Embryonic facial prominence (tissue), 1 donor: ENCODE measurements at regions not wholly inside any gene's neighbourhood (a gene's known extent, or its start where the extent isn't known, plus 50 kb on each side); places are given as distances from the start of the nearest gene placed in this dataset.

Experiments used
- DNase-seq: peaks from one replicate; pipeline ENCODE4 v3.0.0-alpha.2; 2016; ENCODE audit errors: extremely low spot score

DNA sequence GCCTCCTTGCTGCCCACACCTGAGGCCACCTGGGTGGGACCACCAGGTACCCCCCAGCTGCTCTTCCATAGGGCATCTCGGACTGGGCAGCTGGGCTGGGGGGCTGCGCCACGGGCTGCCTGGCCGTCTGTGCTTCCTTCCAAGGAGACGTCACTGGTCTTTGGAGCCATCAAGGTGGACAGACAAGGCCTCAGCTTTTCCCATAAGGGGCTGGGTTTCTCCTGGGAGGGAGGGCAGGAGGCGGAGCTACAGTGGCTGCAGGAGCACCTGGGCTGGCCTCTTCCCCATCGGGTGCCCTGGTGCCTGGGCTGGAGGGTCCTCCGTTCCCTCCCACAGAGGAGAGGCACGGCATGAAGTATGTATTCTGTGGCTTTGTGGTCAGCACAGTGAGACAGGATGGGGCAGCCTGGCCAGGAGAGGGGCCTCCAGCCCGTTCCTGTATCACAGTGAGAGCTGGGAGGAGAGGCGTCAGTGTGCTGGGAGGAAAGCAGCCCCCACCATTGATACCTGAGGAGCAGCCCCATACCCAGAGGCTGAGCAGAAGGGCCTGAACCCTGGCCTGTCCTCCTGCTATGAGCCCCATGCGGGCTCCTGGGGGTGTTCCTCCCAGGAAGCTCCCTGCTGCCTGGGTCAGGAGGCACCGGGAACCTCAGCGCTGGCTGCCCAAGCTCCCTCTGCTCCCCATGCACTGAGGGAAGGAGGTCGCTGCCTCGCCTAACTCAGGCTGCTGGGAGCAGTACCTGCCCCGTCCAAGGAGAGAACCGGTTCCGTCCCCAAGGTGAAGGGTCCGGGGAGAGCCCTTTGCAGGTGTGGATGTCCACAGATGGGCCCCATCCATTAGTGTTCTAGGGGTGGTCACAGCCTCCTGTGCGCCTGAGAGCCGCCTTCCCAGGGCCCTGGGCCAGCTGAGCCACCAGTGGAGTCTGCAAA, 1075.0 kb downstream of the BRD1 start:
- DNase-seq: no peak

DNA sequence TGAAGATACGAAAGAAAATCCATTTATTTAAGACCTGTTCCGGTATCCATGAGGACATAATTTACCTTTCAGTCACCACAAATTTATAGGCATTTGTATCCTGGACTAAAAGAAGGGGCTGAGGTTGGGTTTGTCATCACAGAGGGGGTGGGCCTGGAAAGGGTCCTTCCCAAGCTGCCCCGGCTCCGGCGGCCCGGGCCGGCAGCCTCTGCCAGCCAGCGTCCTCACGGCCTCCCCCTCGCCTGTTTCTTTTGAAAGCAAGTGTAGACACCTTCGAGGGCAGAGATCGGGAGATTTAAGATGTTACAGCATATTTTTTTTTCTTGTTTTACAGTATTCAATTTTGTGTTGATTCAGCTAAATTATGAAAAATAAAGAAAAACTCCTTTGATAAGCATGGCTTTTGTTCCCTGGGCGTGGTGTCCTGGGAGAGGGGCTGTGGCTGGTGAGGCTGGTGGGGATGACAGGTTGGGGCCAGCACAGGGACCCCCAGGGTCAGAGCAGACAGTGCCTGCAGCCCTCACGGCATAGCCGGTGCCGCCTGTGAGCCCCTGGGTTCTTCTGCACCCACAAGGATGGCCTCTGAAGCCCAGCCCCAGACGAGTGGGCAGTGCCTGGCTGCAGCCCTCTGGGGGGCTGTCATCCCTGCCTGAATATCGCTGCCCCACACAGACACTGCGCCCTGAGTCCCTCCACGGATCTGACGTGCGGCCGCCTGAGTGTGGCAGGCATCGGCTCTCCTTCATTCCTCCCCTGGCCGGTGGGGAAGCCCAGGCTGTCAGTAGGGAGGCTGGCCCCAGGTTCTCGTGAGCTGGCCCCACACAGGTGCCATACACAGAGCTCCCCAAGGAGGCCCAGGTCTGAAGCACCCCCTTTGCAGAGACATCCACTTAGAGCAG, 1075.9 kb downstream of the BRD1 start:
- DNase-seq: no peak

DNA sequence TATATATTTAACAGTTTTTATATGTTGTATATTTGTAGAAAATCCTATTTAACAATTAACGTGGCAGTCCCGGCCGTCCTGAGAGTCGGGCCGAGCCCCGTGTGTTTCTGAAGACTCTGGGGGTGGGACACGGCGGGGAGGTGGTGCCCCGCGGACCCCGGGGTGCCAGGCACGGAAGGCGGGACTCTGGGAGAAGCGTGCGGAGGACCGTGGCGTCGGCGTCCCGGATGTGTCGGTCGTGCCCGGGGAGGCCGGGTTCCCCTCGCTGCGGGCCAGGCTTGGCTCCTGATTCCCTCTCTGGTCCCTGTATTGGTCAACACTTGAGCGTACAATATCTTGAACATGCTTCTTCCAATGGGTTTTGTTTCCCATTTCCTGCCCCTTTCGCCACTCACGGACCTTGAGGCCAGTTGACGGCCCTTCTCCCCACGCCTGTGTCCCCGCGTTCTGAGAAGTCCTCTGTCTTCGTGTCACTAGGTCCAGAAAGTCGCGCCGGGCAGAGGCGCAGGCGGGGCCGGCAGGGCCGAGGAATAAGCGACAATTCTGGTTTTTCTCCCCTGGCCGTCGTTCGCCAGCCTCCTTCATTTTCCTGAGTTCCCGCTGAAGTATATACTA, 1076.7 kb downstream of the BRD1 start:
- no peak for DNase-seq

DNA sequence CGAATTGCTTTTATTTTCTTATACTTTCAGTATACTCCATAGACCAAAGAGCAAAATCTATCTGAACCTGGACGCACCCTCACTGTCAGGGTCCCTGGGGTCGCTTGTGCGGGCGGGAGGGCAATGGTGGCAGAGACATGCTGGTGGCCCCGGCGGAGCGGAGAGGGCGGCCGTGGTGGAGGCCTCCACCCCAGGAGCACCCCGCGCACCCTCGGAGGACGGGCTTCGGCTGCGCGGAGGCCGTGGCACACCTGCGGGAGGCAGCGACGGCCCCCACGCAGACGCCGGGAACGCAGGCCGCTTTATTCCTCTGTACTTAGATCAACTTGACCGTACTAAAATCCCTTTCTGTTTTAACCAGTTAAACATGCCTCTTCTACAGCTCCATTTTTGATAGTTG, 1077.4 kb downstream of the BRD1 start:
- DNase-seq: no peak

DNA sequence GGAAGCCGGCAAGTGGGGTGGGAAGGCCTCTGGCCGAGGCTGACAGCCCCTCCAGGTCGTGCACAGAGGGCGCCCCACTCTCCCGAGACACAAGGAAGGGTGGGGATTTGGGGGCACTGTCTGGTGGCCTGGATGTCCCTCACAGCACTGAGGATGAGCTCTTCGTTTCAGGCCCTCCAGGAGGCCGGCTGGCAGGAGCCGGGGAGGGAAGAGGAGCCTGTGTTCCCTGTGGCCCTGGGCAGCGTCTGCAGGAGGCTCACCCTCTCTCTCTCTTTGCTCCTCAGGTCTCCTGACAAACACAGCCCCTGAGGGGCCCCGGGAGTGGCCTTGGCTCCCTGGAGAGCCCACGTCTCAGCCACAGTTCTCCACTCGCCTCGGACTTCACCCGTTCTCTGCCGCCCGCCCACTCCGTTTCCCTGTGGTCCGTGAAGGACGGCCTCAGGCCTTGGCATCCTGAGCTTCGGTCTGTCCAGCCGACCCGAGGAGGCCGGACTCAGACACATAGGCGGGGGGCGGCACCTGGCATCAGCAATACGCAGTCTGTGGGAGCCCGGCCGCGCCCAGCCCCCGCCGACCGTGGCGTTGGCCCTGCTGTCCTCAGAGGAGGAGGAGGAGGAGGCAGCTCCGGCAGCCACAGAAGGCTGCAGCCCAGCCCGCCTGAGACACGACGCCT, 1078.0 kb downstream of the BRD1 start:
- DNase-seq: no peak

DNA sequence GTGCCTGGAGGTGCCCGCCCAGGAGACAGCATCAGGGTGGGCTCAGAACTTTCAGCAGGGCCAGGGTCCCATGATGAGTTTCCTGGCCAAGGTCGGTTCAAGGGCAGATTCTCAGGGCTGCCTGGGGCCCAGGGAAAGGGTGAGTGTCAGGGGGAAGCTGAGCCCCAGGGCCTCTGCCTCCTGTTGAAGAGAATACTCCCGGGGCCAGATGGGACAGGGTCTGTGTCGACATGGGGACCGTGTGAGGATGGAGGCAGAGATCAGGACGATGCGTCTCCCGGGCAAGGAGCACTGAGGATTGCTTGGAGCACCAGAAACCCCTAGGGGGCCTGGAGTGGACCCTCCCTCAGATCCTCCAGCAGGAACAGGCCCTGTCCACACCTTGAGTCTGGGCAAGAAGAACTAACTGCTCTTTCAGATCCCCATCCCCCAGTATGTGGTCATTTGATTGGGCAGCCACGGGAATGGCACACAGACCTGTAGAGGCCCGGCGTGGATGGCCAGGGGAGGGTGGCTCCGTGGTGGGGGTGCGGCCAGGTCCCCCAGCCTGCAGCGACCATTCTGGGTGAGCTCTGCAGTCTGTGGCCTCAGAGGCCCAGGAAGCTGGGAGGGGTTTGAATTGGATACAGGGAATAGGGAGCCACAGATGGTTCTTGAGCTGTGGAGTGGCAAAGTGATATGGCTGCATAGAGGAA, 1078.7 kb downstream of the BRD1 start:
- no peak for DNase-seq

DNA sequence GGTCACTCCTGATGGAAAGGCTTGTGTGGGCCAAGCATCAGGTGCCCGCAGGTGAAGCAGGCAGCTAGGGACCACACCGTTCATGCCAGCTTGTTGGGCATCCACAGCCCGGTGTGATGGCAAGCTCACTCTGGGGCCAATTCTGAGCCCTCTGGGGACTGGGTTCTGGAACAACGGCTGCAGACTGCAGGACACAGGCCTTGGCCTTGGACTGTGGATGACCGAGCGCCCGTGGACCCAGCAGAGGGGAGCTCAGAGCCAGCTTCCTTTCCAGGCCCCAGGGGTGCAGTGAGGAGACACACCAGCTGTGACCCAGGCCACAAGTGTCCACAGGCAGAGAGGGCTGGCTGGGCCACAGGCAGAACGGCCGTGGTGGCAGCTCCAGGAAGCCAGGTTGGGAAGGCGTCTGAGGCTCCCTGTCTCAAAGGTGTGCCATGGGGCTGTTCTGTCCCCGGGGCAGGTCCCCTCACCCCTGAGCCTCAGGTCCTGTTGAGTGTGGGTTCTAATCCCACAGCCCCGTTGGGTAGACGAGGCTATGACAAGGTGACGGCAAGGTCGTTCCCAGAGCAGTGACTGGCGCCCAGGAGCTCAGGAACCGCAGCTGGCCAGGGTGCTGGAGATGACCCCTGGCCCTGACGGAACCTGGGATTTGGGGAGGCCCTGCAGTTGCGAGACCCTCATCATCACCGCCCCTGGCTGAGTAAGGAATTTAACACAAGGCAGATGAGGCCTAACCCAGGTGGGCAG, 1079.4 kb downstream of the BRD1 start:
- no peak for DNase-seq

DNA sequence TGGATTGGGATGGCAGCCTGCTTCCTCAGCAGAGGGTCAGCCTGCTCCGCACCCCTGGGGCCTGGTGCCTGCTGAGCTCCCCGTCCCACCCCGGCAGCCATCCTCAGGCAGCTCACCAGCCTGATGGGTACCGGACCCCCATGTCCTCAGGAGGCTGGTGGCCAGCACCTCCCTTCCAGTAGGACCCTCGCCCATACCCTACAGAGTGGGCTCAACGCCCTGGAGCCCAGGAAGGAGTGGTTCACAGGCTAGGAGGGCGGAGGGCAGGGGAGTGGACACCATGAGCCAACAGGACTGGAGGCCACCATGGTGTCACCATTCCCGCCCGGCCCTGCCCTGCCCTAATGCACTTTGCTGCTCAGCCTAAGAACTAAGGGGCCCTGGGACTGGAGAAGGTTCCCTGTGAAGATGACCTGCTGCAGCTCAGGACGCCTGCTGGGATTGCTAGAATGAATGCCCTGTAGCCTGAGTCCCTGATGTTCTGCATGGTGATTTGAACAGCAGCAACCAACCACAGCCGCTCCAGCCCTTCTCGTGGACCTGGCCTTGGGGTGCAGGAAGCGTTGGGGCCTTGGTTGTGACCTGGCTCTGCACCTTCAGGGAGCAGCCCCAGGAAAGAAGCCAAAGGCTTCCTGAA, 1080.8 kb downstream of the BRD1 start:
- DNase-seq: no peak

DNA sequence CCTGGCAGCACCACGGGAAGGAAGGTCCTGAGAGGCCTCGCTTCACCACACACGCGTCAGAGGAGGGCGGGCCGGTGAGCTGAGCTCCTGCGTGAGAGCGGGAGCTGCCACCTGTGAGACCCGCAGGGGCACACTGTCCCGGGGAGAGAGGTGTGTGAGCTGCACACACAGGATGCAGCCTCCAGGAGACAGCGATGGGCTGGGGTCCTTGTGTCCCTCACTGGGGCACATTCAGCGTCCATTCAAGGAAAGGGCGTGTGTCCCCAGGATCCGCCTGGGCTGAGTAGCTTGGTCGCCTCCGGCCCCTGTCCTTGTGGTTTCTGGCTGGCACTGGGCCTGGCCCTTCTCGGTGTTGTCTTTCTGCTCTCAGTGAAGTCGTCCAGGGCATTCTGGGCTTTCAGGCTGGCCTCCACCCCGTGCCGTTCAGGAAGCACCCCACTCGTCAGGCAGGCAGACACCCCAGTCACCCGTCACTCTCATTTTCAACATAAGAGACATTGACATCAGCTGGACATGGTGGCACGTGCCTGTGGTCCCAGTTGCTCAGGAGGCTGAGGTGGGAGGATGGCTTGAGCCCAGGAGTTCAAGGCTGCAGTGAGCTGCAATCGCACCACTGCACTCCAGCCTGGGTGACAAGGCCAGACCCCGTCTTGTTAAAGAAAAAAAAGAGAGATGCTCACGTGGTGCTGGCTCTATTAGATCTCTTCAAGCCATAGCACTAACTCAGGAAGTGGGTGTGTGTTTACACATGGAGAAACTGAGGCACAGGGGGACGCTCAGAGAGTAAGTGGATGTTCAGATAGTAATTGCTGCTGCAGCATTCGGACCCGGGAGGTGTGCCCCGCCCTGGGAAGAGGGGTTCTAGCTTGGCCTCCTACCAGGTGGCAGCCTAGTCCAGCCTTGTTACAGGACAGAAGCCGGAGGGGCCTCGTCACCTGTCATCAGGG, 1081.6 kb downstream of the BRD1 start:
- no peak for DNase-seq

DNA sequence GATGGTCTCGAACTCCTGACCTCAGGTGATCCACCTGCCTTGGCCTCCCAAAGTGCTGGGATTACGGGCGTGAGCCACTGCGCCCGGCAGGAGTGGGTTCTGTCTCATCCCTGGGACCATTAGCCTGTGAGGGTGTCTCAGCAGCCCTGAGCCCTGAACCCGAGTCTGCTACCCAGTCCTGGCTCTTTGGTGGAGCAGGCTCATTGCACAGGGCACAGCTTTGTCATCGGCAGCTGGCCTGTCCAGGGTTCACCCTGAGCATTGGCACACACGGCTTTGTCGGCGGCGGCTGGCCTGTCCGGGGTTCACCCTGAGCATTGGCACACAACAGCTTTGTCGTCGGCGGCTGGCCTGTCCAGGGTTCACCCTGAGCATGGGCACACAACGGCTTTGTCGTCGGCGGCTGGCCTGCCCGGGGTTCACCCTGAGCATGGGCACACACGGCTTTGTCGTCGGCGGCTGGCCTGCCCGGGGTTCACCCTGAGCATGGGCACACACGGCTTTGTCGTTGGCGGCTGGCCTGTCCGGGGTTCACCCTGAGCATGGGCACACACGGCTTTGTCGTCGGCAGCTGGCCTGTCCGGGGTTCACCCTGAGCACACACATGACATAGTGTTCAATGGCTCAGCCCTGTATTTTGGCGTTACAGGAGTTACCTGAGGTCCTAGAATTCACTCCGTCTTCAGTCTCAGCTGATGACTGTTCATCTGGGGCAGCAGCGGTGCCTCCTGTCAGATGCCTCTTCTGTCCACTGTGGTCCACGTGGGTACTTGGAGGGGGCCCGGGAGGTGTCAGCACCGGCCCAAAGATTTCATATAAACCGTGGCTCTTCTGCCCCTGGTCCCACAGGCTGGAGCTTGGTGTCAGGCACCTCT, 1082.5 kb downstream of the BRD1 start:
- DNase-seq: no peak

DNA sequence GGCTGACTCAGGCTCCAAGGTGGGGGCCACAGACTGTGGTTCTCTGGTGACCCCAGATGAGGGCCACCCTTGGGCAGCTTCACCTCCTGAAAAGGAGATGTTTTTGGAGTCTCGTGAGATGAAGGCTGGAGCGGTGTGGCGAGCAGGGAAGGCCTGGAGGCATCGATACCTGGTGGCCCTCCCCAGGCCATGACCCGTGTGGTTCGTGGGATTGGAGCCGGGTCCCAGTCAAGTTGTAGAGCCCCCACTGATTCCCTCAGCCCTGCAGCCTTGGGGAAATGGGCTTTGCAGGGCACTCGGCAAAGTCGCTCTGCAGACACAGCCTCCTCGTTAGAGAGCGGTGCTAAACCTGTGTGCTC, 1083.4 kb downstream of the BRD1 start:
- no peak for DNase-seq

DNA sequence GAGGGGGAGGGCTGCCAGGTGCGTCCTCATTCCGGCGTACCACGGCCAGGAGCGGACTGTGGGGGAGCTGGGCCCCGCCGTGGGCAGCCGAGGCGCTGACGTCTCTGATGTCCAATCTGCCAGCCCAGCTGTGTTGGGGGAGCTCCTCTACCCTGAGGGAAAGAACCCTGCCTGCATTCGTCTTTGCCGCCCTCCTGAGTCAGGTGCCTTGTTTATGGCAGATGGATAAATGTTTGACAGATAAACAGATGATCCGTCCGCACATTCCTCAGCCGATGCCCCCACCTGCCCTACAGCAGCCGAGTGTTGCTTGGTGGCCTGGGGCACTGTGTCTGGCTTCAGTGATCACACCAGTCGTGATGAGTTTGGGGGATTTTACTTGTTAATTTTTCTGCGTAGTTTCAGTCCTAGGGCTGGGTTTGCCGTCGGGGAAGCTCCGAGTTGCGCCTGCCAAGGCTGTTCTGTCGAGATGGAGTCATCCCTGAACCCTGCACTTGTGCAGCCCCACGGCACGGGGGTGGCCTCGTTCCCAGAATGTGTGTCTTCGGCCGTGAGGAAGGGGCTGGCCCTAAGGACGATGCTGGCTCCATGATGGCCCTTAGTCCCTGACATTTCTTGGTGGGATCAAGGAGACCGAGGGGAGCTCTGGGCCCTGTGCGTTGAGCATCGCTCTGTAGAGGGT, 1083.9 kb downstream of the BRD1 start:
- no peak for DNase-seq

DNA sequence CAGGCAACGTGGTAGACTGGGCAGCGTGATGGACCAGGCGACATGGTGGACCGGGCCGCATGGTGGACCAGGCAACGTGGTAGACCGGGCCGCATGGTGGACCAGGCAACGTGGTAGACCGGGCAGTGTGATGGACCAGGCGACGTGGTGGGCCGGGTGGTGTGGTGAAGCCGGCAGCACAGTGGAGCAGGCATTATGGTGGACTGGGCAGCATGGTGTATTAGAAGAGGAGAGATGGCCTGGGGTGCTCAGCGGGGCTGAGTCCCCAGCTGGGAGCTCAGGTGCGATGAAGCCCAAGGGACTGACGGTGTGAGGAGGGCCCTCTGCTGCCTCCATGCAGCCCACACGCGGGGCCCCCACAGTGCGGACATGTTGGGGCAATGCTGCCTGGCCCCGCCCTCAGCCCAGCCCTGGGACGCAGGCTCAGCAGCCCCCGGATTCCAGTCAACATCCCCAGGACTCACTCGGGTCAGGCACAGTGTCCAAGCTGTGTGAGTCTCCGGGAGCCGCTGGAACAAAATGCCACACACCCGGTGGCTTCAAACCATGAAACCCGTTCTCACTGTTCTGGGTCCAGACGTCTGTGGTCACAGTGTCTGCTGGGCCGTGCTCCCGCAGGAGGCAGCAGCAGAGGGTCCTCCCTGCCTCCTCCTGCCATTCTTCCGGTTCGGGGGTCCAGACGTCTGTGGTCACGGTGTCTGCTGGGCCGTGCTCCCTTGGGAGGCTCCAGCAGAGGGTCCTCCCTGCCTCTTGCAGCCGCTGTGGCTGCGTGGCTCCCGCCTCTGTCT, 1084.9 kb downstream of the BRD1 start:
- no peak for DNase-seq

DNA sequence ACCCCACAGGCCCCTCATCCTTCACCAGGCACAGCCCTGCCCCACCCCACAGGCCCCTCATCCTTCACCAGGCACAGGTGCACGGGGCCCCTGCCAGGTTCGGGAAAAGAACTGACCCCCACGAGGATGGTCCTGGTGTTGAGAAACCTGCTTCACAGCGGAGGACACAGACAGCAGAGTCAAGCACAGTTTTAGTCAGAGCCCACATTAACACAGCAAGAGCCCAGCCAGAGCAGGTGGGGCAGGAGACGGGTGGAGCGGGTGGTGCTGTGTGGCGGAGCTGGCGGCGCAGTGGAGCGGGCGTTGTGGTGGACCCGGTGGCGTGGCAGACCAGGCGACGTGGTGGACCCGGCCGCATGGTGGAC, 1085.5 kb downstream of the BRD1 start:
- DNase-seq: no peak

DNA sequence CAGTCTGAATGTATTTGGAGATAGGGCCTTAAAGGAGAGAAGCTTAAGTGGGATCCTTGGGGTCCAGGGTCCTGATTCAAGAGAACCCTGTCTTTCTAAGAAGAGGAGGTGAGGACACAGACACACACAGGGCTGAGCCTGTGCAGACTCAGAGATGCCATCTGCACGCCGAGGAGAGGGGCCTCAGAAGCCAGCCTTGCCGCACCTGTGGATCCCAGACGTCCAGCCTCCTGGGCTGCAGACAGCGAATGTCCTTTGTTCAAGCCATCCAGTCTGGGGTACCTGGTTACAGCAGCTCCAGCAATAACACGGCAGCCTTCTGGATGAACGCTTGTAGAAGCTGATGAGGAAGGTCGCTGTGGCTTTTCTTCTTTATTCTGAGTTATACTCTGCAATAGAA, 1086.1 kb downstream of the BRD1 start:
- DNase-seq: no peak

DNA sequence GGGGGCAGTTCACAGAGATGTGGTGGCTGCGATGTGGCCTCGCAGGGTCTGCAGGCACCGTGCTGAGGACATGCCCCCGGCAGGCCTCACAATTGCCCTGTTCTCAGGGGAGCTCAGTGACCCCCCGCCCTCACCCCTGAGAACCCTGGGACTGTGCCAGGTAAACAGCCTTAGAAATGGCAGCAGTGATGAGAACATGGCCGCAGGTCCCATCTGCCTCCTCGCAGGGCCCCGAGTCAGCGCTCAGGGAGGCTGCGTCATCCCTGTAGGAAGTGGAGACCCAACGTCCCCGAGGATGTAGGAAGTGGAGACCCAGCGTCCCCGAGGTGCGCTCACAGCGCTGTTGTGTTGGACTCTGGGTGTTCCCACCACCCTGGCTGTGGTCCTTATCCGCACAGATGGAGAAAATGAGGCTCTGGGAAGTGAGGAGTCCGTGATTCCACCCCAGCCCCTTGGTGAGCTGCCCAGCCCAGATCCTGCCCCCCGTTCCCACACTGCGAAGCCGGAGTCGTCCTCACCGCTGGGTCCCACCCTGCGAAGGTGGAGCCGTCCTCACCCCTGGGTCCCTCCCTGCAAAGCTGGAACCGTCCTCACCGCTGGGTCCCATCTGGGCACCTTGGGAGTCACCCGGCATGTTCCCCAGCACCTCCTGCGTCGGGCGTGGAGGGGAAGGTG, 1086.8 kb downstream of the BRD1 start:
- DNase-seq: no peak
